ENCODE measurements at regions not wholly inside any gene's neighbourhood (a gene's known extent, or its start where the extent isn't known, plus 50 kb on each side); places are given as distances from the start of the nearest gene placed in this dataset.

DNA sequence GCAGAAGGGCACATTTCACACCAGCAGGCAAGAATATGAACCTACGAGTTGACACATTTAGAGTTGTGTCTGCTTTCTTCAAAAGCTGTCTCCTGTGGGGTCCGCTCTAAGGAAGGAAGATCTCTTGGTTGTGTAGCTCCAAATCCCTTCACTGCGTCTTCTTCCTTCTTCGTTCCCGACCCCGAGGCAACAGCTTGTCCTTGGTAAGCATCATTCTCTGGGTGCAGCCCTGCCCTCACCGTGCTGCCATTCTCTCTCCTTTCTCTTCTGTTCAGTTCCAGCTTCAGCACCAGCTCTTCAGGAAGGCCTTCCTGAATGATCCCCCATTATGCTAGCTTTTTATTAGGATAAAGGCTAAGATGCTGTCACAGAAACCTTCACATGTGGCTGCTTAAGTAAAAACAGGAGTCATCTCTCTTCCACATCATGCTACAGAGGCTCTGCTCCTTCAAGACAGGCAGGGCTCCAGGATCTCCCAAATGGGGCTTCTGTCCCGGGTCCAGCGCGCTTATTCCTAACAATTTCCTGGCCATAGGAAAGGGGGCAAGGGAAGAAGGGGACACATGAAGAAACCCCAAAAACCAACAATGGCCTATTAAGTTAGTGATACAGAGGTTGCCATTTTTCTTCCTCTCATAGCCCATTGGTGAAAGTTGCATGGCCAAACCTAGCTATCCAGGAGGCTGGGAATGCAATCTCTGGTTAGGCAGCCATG, 52.2 kb upstream of the SHH start:
- Histone ChIP-seq H3K9ac (ENCODE audit: low read length) (no peak overlapping the region), H3K4me3 (ENCODE audit: low read length) (no peak overlapping the region), H3K36me3 (ENCODE audit: control insufficient read depth, insufficient read depth, low read length) (no peaks in the 10 kb centered on the region), H3K4me1 (ENCODE audit: control insufficient read depth, insufficient read depth, low read length) (no peaks in the 10 kb centered on the region), H3K27ac (ENCODE audit: low read depth, low read length) (no peak overlapping the region), H3K27me3 (ENCODE audit: control insufficient read depth, insufficient read depth, low read length) (no peaks in the 10 kb centered on the region)

DNA sequence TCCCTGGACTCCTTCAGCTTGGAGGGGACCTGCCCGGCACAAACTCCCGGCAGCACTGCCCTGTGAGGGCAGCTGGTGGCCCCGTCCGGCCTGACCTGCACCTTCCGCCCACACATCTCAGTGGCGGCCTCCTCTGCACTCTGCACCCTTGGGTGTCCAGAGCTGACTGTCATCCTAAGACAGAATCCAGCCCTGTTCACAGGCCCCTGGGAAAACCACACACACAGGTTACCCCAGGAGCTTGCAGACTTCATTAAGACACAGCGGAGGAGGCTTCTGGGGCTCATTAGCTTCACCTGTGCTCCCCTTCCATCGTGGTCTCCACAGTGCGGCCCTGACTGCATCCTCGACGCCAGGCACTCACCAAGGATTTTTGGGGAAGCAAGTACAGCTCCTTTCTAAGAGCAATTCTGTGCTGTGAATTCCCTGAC, 51.5 kb upstream of the SHH start:
- Histone ChIP-seq H3K9ac (ENCODE audit: low read length) (no peak overlapping the region), H3K4me1 (ENCODE audit: control insufficient read depth, insufficient read depth, low read length) (no peaks in the 10 kb centered on the region), H3K4me3 (ENCODE audit: low read length) (no peak overlapping the region), H3K27me3 (ENCODE audit: control insufficient read depth, insufficient read depth, low read length) (no peaks in the 10 kb centered on the region), H3K27ac (ENCODE audit: low read depth, low read length) (no peak overlapping the region), H3K36me3 (ENCODE audit: control insufficient read depth, insufficient read depth, low read length) (no peaks in the 10 kb centered on the region)

DNA sequence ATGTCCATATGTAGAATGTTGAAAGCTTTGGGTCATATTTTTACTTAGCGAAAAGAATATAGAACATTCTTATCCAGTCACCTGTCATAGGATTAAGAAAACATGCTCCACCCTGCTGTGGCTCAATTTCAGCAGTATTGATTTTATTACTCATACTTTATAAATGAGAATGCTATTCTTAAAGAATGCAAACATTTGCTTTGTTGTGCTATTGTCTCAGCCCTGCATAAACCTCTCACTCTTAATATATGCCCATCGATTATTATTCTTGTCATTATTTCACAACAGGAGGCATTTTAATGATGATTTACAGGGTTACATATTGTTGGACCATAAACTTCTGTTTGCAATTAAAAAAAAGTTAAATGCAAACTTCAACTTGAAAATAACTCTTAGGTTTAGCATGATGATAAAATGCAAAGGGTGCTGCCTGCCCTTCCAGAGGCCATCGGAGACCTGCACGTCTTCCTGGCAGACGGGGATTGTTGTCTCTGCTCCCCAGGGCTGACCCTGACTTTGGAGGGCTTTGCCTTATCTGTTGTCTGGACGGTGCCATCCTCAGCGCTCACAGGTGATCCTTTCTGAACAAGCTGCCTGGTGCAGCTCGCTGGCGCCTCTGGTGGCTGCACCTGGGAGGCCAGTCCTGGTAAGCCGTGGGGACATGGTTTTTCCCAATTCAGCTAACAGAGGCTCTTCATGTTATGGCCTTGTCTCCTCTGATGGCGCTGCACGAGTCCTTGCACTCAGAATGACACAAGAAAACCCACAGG, 50.0 kb upstream of the SHH start:
- Histone ChIP-seq H3K4me3 (ENCODE audit: low read length) (no peak overlapping the region), H3K27me3 (ENCODE audit: control insufficient read depth, insufficient read depth, low read length) (no peaks in the 10 kb centered on the region), H3K9ac (ENCODE audit: low read length) (no peak overlapping the region), H3K4me1 (ENCODE audit: control insufficient read depth, insufficient read depth, low read length) (no peaks in the 10 kb centered on the region), H3K27ac (ENCODE audit: low read depth, low read length) (no peak overlapping the region), H3K36me3 (ENCODE audit: control insufficient read depth, insufficient read depth, low read length) (no peaks in the 10 kb centered on the region)

Data from rectal smooth muscle tissue (tissue), 1 donor.